BJ (cell line): ENCODE measurements at regions not wholly inside any gene's neighbourhood (a gene's known extent, or its start where the extent isn't known, plus 50 kb on each side); places are given as distances from the start of the nearest gene placed in this dataset.
"Not testable (repeated sequence)": the region's sequence is repeated elsewhere in the genome, so short reads cannot be mapped to it uniquely, and the experiment has no call there.

Experiments
- CTCF ChIA-PET: fragments of 350-600 bp; formaldehyde crosslinking; extraction: SDS; loops from one replicate; lab custom pipeline; 2021; ENCODE audit warnings: antibody characterized with exemption, inconsistent platforms; lab: Yijun Ruan, JAX
- POLR2A ChIA-PET: fragments of 300-600 bp; sonication (Branson Sonifier 250); formaldehyde crosslinking; extraction: SDS; loops from one replicate; lab custom pipeline; 2021; ENCODE audit warnings: antibody characterized with exemption; lab: Charles Lee
- DNase-seq: peaks from one replicate; pipeline ENCODE4 v3.0.0-alpha.2; 2011; ENCODE audit warnings: low read depth
- H3K27me3 ChIP-seq: 2 replicates; pipeline ENCODE4 v1.6.0; 2011; ENCODE audit warnings: low read length; ENCODE audit not compliant: control insufficient read depth, insufficient read depth
- H3K36me3 ChIP-seq: 2 replicates; pipeline ENCODE4 v1.5.1; 2011; ENCODE audit warnings: low read length; ENCODE audit not compliant: control insufficient read depth, insufficient read depth
- H3K4me3 ChIP-seq: 2 replicates; pipeline ENCODE4 v1.5.1; 2011; ENCODE audit warnings: low read depth, mild to moderate bottlenecking, control low read depth, low read length
- TF ChIP-seq, protein P1 (sequence below): IDR thresholded peaks from 2 replicates; pipeline ENCODE4 v1.5.1; 2011; ENCODE audit warnings: low read depth, mild to moderate bottlenecking, control low read depth, inconsistent platforms, low read length, moderate library complexity; ENCODE audit not compliant: insufficient read depth

DNA sequence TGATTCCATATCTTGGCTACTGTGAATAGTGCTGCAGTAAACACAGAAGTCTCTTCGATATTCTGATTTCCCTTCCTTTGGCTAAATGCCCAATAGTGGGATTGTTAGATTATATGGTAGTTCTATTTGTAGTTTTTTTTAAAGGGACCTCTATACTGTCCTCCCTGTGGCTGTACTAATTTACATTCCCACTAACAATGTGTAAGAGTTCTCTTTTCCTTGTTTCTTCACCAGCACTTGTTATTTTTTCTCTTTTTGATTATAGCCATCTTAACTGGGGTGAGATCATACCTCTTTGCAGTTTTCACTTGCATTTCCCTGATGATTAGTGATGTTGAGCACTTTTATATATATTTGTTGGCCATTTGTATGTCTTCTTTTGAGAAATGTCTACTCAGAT lies 102.0 kb downstream of the CARTPT start:
- Histone ChIP-seq H3K27me3 (no peaks in the 10 kb centered on the region), H3K4me3 (no peak overlapping the region), H3K36me3 (no peaks in the 10 kb centered on the region)
- TF ChIP-seq, protein P1, sequence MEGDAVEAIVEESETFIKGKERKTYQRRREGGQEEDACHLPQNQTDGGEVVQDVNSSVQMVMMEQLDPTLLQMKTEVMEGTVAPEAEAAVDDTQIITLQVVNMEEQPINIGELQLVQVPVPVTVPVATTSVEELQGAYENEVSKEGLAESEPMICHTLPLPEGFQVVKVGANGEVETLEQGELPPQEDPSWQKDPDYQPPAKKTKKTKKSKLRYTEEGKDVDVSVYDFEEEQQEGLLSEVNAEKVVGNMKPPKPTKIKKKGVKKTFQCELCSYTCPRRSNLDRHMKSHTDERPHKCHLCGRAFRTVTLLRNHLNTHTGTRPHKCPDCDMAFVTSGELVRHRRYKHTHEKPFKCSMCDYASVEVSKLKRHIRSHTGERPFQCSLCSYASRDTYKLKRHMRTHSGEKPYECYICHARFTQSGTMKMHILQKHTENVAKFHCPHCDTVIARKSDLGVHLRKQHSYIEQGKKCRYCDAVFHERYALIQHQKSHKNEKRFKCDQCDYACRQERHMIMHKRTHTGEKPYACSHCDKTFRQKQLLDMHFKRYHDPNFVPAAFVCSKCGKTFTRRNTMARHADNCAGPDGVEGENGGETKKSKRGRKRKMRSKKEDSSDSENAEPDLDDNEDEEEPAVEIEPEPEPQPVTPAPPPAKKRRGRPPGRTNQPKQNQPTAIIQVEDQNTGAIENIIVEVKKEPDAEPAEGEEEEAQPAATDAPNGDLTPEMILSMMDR: no peak
- CTCF ChIA-PET: interaction anchor here (1.1 kb wide), 1 partner anchor 13 kb away, joined by 4 read pairs; no protein-coding TSS in a partner anchor
- POLR2A ChIA-PET: no interaction called here
- no peak for DNase-seq

DNA sequence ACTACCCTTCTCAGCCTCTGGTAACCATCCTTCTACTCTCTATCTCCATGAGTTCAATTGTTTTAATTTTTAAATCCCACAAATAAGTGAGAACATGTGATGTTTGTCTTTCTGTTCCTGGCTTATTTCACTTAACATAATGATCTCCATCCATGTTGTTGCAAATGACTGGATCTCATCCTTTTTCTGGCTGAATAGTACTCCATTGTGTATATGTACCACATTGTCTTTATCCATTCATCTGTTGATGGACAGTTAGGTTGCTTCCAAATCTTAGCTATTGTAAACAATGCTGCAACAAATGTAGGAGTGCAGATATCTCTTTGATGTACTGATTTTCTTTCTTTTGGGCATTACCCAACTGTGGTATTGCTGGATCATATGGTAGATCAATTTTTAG lies 103.0 kb downstream of the CARTPT start:
- H3K4me3 ChIP-seq, H3K27me3 ChIP-seq, H3K36me3 ChIP-seq, DNase-seq, POLR2A ChIA-PET: not testable (repeated sequence)
- CTCF ChIA-PET: interaction anchor here (1.0 to 1.1 kb wide), 2 partner anchors 8 to 12 kb away, joined by 3 to 4 read pairs; no protein-coding TSS in a partner anchor

DNA sequence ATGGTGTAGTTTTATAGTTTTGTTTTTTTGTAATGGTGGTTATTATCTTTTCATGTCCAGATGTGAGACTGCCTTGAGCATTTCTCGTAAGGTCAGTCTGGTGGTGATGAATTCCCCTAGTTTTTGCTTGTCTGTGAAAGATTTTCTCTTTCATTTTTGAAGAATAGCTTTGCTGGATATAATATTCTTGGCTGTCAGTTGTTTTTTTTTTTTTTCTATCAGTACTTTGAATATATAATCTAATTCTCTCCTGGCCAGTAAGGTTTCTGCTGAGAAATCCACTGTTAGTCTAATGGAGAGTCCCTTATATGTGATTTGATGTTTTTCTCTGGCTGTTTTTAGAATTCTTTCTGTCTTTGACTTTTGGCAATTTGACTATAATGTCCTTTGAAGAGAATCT lies 106.9 kb downstream of the CARTPT start:
- DNase-seq: no peak
- ChIA-PET CTCF (no interaction called here), POLR2A (no interaction called here)
- TF ChIP-seq, protein P1: no peak
- Histone ChIP-seq H3K4me3 (no peak overlapping the region), H3K27me3 (no peaks in the 10 kb centered on the region), H3K36me3 (no peaks in the 10 kb centered on the region)

DNA sequence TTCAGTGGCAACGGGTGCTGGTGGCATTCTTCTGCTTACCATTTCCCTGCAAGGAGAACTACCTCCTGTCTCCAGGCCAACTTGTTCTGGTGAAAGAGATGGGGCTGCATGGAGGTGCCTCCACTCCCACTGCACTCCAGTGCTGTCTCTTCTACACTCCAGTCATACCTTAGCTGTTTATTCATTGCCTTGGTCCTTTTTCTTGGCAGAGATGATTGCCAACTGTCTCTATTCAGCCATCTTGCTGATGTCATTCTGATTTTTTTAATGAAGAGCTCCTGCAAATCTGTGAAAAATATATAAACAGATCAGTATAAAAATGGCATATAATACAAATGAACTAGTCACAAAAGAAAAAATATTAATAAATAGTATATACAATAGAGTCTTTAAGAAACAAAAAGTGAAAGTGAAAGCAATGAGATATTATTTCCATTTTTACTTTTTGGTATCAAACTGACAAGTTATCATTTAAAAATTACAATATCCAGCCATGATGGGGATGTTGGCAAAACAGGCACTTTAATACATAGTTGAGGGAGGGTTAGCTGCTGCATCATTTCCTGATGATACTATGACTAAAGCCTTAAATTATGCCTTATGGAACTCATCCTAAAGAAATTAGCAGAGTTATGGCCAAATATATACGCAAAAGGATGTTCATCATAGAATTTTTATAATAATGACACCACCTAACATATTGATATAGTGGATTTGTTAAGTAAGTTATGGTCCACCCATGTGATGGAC lies 109.4 kb downstream of the CARTPT start:
- CTCF ChIA-PET: interaction anchor here (0.6 kb wide), 1 partner anchor 37 kb away, joined by 3 read pairs; no protein-coding TSS in a partner anchor
- POLR2A ChIA-PET: no interaction called here

DNA sequence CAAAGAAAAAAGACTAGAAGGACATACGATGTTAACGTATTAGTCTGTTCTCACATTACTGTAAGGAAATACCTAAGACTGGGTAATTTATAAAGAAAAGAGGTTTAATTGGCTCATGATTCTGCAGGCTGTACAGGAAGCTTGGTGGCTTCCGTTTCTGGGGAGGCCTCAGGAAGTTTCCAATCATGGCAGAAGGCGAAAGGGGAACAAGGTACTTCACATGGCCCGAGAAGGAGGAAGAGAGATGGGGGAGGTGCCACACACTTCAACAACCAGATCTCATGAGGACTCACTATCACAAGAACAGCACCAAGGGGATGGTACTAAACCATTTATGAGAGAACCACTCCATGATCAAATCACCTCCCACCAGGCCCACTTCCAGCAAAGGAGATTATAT lies 110.1 kb downstream of the CARTPT start:
- ChIA-PET POLR2A (no interaction called here), CTCF (no interaction called here)
- Histone ChIP-seq H3K27me3 (no peaks in the 10 kb centered on the region), H3K36me3 (no peaks in the 10 kb centered on the region), H3K4me3 (no peak overlapping the region)
- TF ChIP-seq, protein P1: no peak
- DNase-seq: no peak

More for the DNA sequence above, 109.4 kb downstream of the CARTPT start:
- DNase-seq: no peak
- Histone ChIP-seq H3K4me3 (no peak overlapping the region), H3K27me3 (no peaks in the 10 kb centered on the region), H3K36me3 (no peaks in the 10 kb centered on the region)
- TF ChIP-seq, protein P1: no peak
